GM19395 (cell line): ENCODE measurements at regions not wholly inside any gene's neighbourhood (a gene's known extent, or its start where the extent isn't known, plus 50 kb on each side); places are given as distances from the start of the nearest gene placed in this dataset.

Experiments
- ATAC-seq: cut with Tn5 transposase; IDR thresholded peaks from one replicate; pipeline ENCODE4 v1.9.1; 2021; ENCODE audit warnings: mild to moderate bottlenecking, moderate library complexity; ENCODE audit not compliant: unreplicated experiment

GRCh38 chr4:79492148-79492547, 84.1 kb upstream of the GK2 start:
- no peak for ATAC-seq

GRCh38 chr4:79489506-79489905, 81.5 kb upstream of the GK2 start:
- ATAC-seq: no peak

GRCh38 chr4:79476196-79476595, 68.2 kb upstream of the GK2 start:
- ATAC-seq: no peak

- ATAC-seq: no peak
Measured at GRCh38 chr4:79473439-79473724, 65.4 kb upstream of the GK2 start.

- ATAC-seq: no peak
Measured at GRCh38 chr4:79472693-79473438, 64.8 kb upstream of the GK2 start.

- ATAC-seq: no peak
Measured at GRCh38 chr4:79472036-79472435, 64.0 kb upstream of the GK2 start.

GRCh38 chr4:79471309-79471708, 63.3 kb upstream of the GK2 start:
- ATAC-seq: no peak

- ATAC-seq: no peak
Measured at GRCh38 chr4:79467246-79467932, 59.4 kb upstream of the GK2 start.

- ATAC-seq: no peak
Measured at GRCh38 chr4:79466621-79467020, 58.6 kb upstream of the GK2 start.
